ENCODE measurements at regions not wholly inside any gene's neighbourhood (a gene's known extent, or its start where the extent isn't known, plus 50 kb on each side); places are given as distances from the start of the nearest gene placed in this dataset.

DNA sequence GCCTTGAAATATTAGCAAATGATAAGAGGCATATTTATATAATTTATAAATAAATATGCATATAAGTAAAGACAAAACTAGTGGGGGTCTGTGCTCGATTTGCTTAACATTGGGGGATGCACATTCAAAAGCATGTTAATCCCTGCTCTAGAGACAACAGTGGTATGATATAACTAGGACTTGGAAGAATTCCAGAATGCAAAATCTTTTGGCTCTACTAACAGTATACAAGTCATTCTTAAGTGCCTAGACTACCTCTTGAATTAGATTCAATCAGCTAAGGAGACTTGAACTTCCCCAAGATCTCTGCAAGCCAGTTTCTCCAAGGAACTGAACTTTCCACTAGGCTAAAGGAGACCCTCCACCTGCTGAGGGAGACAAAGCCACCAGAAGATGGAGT is 282.7 kb upstream of the RORA start:
- ChIA-PET POLR2A (no interaction called here), CTCF (no interaction called here)
- intact Hi-C loops (cut with micrococcal nuclease) = no loop called here
- H3K36me3 Mint-ChIP-seq (ENCODE audit: low read depth) = no peaks in the 10 kb centered on the region
- no peak for DNase-seq
- H3K4me1 Mint-ChIP-seq (ENCODE audit: low read depth) = no peaks in the 10 kb centered on the region
- H3K27ac Mint-ChIP-seq = no peak overlapping the region
- no peak overlapping the region for H3K4me3 Mint-ChIP-seq
- TF ChIP-seq, protein P1, sequence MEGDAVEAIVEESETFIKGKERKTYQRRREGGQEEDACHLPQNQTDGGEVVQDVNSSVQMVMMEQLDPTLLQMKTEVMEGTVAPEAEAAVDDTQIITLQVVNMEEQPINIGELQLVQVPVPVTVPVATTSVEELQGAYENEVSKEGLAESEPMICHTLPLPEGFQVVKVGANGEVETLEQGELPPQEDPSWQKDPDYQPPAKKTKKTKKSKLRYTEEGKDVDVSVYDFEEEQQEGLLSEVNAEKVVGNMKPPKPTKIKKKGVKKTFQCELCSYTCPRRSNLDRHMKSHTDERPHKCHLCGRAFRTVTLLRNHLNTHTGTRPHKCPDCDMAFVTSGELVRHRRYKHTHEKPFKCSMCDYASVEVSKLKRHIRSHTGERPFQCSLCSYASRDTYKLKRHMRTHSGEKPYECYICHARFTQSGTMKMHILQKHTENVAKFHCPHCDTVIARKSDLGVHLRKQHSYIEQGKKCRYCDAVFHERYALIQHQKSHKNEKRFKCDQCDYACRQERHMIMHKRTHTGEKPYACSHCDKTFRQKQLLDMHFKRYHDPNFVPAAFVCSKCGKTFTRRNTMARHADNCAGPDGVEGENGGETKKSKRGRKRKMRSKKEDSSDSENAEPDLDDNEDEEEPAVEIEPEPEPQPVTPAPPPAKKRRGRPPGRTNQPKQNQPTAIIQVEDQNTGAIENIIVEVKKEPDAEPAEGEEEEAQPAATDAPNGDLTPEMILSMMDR (IDR thresholded peaks at IDR 0.05) = no peak
- ATAC-seq = no peak
- peaks cover 13% of the 10 kb centered on the region for H3K27me3 Mint-ChIP-seq
- H3K9me3 Mint-ChIP-seq = no peaks in the 10 kb centered on the region

GRCh38 chr15:61511089-61511488 is 282.0 kb upstream of the RORA start:
- intact Hi-C loops (cut with micrococcal nuclease) = no loop called here
- no peak for ATAC-seq

DNA sequence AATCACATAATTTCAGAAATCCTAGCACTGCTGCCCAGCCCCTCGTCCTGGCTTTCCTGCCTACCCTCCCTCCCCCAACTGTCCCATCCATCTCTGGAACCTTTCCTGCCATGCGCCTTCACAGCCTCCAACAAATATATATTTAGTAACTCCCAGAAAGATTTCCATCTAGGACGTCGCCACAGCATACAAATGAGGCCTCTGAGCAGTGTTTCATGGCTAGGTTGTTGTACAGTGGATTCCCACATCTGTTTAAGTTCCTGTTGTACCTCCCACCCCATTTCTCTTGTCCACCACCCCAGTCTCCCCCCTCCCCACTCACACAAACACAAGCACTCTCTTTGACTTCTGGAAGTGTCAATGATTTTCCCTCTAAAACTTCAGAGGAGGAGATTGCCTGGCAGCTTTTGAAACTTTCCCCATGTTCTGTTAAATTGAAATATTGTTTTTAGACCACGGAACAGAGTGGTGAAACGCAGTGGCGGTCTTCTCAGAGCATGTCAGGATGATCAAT is 280.3 kb upstream of the RORA start:
- no peak overlapping the region for H3K4me3 Mint-ChIP-seq
- ATAC-seq (no peak), DNase-seq (no peak)
- CTCF ChIA-PET = no interaction called here
- TF ChIP-seq, protein P1 (IDR thresholded peaks at IDR 0.05) = no peak
- intact Hi-C loops (cut with micrococcal nuclease) = no loop called here
- POLR2A ChIA-PET = no interaction called here
- no peaks in the 10 kb centered on the region for H3K4me1 Mint-ChIP-seq (ENCODE audit: low read depth)
- H3K36me3 Mint-ChIP-seq (ENCODE audit: low read depth) = no peaks in the 10 kb centered on the region
- no peaks in the 10 kb centered on the region for H3K9me3 Mint-ChIP-seq
- no peak overlapping the region for H3K27ac Mint-ChIP-seq
- peaks cover 15% of the 10 kb centered on the region for H3K27me3 Mint-ChIP-seq

More at GRCh38 chr15:61511089-61511488, 282.0 kb upstream of the RORA start:
- DNase-seq = no peak
- H3K9me3 Mint-ChIP-seq = no peaks in the 10 kb centered on the region
- no peak overlapping the region for H3K27ac Mint-ChIP-seq
- peaks cover 13% of the 10 kb centered on the region for H3K27me3 Mint-ChIP-seq
- ChIA-PET POLR2A (no interaction called here), CTCF (no interaction called here)
- no peak overlapping the region for H3K4me3 Mint-ChIP-seq
- no peaks in the 10 kb centered on the region for H3K36me3 Mint-ChIP-seq (ENCODE audit: low read depth)
- TF ChIP-seq, protein P1 (IDR thresholded peaks at IDR 0.05) = no peak
- H3K4me1 Mint-ChIP-seq (ENCODE audit: low read depth) = no peaks in the 10 kb centered on the region

GRCh38 chr15:61503383-61503969 is 274.4 kb upstream of the RORA start:
- ATAC-seq = no peak
- Mint-ChIP-seq H3K4me3 (no peak overlapping the region), H3K27me3 (peaks cover 16% of the 10 kb centered on the region), H3K27ac (no peak overlapping the region), H3K4me1 (ENCODE audit: low read depth) (no peaks in the 10 kb centered on the region), H3K9me3 (no peaks in the 10 kb centered on the region), H3K36me3 (ENCODE audit: low read depth) (no peaks in the 10 kb centered on the region)
- TF ChIP-seq, protein P1 (IDR thresholded peaks at IDR 0.05) = no peak
- ChIA-PET POLR2A (no interaction called here), CTCF (no interaction called here)
- intact Hi-C loops (cut with micrococcal nuclease) = no loop called here
- no peak for DNase-seq

GRCh38 chr15:61501815-61502389 is 272.8 kb upstream of the RORA start:
- no peaks in the 10 kb centered on the region for H3K9me3 Mint-ChIP-seq
- ATAC-seq (no peak), DNase-seq (no peak)
- no peak overlapping the region for H3K4me3 Mint-ChIP-seq
- POLR2A ChIA-PET = interaction anchor here (1.0 kb wide), 1 partner anchor 29 kb away, joined by 3 read pairs; no protein-coding TSS in a partner anchor
- no peak overlapping the region for H3K27ac Mint-ChIP-seq
- peaks cover 18% of the 10 kb centered on the region for H3K27me3 Mint-ChIP-seq
- H3K36me3 Mint-ChIP-seq (ENCODE audit: low read depth) = no peaks in the 10 kb centered on the region
- intact Hi-C loops (cut with micrococcal nuclease) = no loop called here
- TF ChIP-seq, protein P1 (IDR thresholded peaks at IDR 0.05) = no peak
- H3K4me1 Mint-ChIP-seq (ENCODE audit: low read depth) = no peaks in the 10 kb centered on the region
- CTCF ChIA-PET = interaction anchor here (1.8 kb wide), 1 partner anchor 333 kb away, joined by 4 read pairs; no protein-coding TSS in a partner anchor

All from activated CD8-positive, alpha-beta T cell treated with anti-CD3 and anti-CD28 coated beads for 36 hours (primary cell).